NCI-H748 (cell line): ENCODE measurements at regions not wholly inside any gene's neighbourhood (a gene's known extent, or its start where the extent isn't known, plus 50 kb on each side); places are given as distances from the start of the nearest gene placed in this dataset.
"Not testable (repeated sequence)": the region's sequence is repeated elsewhere in the genome, so short reads cannot be mapped to it uniquely, and the experiment has no call there.

Experiments used
- DNase-seq: peaks from one replicate; lab custom pipeline; 2025; ENCODE audit not compliant: unreplicated experiment; lab: John Stamatoyannopoulos, UW

DNA sequence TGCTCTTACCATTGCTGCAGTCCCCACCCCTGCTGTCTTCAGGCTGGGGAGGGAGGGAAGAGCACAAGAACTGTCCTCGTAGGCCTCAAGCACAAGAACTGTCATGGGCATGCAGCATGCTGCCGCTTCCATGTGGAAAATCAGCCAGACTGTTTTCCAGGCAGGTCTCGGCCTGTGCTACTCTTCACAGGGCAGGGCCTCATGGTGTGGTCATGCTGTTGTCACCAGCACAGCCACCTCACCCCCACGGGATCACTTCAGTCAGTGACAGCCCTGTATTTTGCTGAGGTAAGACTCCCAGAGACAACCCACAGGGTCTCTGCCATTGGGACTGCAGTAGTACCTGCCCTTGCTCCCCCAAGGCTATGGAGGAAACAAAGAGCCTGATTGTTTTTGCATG is 205.3 kb downstream of the NAP1L3 start:
- no peak for DNase-seq

DNA sequence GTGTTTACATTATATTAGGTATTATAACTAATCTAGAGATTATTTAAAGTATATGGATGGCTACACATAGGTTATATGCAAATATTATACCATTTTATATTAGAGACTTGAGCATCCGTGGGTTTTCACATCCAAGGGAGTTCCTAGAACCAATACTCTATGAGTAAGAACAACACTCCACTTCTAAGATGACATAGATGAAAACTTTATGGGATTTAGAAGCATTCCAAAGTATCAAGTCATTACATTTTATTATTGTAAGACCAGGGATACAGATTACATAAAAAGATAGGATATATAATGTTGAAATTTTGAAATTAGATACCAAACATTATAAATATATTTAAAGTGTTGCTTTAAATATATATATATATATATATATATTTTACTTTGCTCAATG is 207.0 kb downstream of the NAP1L3 start:
- no peak for DNase-seq

GRCh38 chrX:93461060-93461459 is 212.3 kb downstream of the NAP1L3 start:
- no peak for DNase-seq

DNA sequence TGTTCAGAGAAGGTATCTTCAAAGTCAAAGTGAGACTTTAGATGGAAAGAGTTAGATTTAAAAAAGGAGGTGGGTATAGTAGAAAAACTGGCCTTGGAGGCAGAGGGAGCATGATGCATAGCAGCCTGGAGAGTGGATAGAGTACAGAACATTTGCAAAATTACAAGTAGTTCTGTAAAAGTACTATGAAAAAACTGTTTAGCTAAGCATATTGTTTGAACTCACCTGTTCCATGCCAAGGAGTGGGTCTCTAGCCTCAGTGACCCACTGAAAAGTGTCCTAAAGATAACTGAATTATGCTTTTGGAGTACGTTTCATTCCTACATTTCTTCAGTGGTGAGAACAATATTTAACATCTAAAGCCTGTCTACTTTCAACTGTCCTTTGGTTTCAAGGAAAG is 218.9 kb downstream of the NAP1L3 start:
- DNase-seq: no peak

GRCh38 chrX:93434721-93435120 is 238.7 kb downstream of the NAP1L3 start:
- DNase-seq: not testable (repeated sequence)

DNA sequence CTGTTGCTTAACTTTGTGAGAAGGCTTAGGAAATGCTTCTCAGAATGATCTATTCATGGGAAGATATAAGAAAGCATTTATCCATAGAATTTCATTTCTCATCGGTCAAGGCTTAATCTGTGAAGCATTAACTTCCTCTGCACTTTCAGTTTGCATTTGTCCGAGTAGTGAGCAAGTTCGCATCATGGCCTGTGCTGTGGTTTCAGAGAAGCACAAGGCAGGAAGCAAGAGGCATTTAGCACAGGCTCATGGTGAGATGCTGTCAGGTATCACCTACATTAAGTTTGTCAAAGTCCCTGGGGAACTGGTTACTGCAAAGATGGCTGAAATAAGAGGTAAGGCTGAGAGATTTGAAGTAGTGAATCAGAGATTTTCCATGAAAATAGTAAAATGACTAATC is 244.9 kb downstream of the NAP1L3 start:
- DNase-seq: no peak

GRCh38 chrX:93422693-93423092 is 250.7 kb downstream of the NAP1L3 start:
- DNase-seq: peak; percentile 12

- DNase-seq: no peak
Measured at GRCh38 chrX:93420525-93421082, 252.8 kb downstream of the NAP1L3 start.

GRCh38 chrX:93420090-93420489 is 253.3 kb downstream of the NAP1L3 start:
- DNase-seq: no peak

GRCh38 chrX:93419642-93420041 is 253.7 kb downstream of the NAP1L3 start:
- no peak for DNase-seq

DNA sequence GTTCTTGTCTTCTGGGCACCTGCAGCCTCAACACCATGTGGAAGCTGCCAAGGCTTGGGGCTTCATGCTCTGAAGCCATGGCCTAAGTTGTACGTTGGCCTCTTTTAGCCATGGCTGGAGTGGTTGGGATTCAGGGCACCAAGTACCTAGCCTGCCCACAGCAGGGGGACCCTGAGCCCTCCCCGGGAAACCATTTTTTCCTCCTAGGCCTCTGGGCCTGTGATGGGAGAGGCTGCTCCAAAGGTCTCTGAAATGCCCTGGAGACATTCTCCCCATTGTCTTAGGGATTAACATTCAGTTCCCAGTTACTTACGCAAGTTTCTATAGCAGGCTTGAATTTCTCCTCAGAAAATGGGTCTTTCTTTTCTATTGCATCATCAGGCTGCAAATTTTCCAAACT is 269.3 kb downstream of the NAP1L3 start:
- DNase-seq: no peak

DNA sequence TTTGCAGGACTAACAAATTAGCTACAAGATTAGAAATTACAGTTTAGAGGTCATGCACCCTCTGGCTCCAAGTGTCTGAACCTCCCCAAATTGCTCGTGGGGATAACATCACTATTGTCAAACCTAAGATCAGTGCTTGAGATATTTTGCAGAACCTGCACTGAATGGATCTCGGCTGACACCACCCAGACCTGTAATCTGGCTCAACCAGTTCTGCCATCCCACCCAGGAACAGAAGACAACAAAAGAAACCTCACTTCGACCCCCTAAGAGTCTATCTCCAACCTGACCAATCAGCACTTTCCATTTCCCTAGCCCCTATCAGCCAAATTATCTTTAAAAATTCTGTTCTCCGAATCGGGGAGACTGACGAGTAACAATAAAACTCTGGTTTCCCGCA is 318.7 kb downstream of the NAP1L3 start:
- no peak for DNase-seq

- DNase-seq: no peak
Measured at GRCh38 chrX:93346309-93346708, 327.1 kb downstream of the NAP1L3 start.

DNA sequence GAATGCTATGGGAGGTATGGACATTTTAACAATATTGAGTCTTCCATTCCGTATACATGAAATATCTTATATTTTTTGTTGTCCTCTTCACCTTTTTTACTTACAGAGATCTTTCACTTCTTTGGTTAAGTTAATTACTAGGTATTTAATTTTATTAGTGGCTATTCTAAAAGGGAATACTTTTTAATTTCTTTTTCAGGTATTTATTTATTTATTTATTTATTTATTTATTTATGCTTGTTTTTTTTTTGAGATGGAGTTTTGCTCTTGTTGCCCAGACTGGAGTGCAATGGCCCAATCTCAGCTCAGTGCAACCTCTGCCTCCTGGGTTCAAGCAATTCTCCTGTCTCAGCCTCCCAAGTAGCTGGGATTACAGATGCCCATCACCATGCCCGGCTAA is 329.1 kb downstream of the NAP1L3 start:
- not testable (repeated sequence) for DNase-seq

GRCh38 chrX:93332329-93332728 is 341.0 kb downstream of the NAP1L3 start:
- DNase-seq: no peak

DNA sequence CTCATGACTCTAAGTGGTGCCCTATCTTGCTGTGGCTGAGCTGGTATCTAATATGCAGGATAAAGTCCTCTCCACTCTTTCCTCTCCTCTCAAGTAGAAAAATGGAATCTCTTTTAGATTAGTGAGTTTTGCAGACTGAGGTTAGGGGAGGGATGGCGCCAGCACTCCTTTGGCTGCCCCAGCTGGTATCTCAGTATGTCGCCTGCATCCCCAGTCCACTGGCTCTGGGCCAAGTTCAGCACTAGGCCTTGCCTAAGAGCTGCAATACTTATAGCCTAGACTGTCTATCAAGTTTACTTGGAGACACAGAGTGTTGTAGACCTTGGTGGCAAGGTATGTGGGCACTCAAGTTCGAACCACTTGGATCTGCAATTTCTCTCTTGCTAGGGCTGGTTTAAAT is 351.3 kb downstream of the NAP1L3 start:
- DNase-seq: no peak

GRCh38 chrX:93319609-93320008 is 353.8 kb downstream of the NAP1L3 start:
- DNase-seq: no peak
